ENCODE measurements at regions not wholly inside any gene's neighbourhood (a gene's known extent, or its start where the extent isn't known, plus 50 kb on each side); places are given as distances from the start of the nearest gene placed in this dataset.
"Not testable (repeated sequence)": the region's sequence is repeated elsewhere in the genome, so short reads cannot be mapped to it uniquely, and the experiment has no call there.

GRCh38 chr12:78269620-78270019 lies 438.9 kb downstream of the NAV3 start:
- DNase-seq (ENCODE audit: low read depth) = no peak

- no peak for DNase-seq (ENCODE audit: low read depth)
Observed at GRCh38 chr12:78271546-78271945, 440.9 kb downstream of the NAV3 start.

GRCh38 chr12:78275886-78276285 lies 445.2 kb downstream of the NAV3 start:
- no peak for DNase-seq (ENCODE audit: low read depth)

- DNase-seq (ENCODE audit: low read depth) = no peak
Observed at GRCh38 chr12:78278706-78279190, 448.1 kb downstream of the NAV3 start.

- no peak for DNase-seq (ENCODE audit: low read depth)
Observed at GRCh38 chr12:78279567-78279966, 448.9 kb downstream of the NAV3 start.

GRCh38 chr12:78281102-78281501 lies 450.4 kb downstream of the NAV3 start:
- not testable (repeated sequence) for DNase-seq (ENCODE audit: low read depth)

GRCh38 chr12:78284417-78284816 lies 453.7 kb downstream of the NAV3 start:
- no peak for DNase-seq (ENCODE audit: low read depth)

- DNase-seq (ENCODE audit: low read depth) = peak; percentile 45
Observed at GRCh38 chr12:78290606-78291345, 460.1 kb downstream of the NAV3 start.

GRCh38 chr12:78293059-78293686 lies 462.5 kb downstream of the NAV3 start:
- DNase-seq (ENCODE audit: low read depth) = peak; percentile 7

GRCh38 chr12:78301282-78301681 lies 470.6 kb downstream of the NAV3 start:
- not testable (repeated sequence) for DNase-seq (ENCODE audit: low read depth)

GRCh38 chr12:78305808-78306207 lies 475.1 kb downstream of the NAV3 start:
- no peak for DNase-seq (ENCODE audit: low read depth)

- no peak for DNase-seq (ENCODE audit: low read depth)
Observed at GRCh38 chr12:78306236-78306635, 475.5 kb downstream of the NAV3 start.

GRCh38 chr12:78308701-78309100 lies 478.0 kb downstream of the NAV3 start:
- no peak for DNase-seq (ENCODE audit: low read depth)

- no peak for DNase-seq (ENCODE audit: low read depth)
Observed at GRCh38 chr12:78315028-78315427, 484.3 kb downstream of the NAV3 start.

- no peak for DNase-seq (ENCODE audit: low read depth)
Observed at GRCh38 chr12:78316136-78316535, 485.4 kb downstream of the NAV3 start.

- DNase-seq (ENCODE audit: low read depth) = no peak
Observed at GRCh38 chr12:78316631-78317468, 486.2 kb downstream of the NAV3 start.

- DNase-seq (ENCODE audit: low read depth) = no peak
Observed at GRCh38 chr12:78321696-78322095, 491.0 kb downstream of the NAV3 start.

- no peak for DNase-seq (ENCODE audit: low read depth)
Observed at GRCh38 chr12:78323226-78323625, 492.5 kb downstream of the NAV3 start.

- no peak for DNase-seq (ENCODE audit: low read depth)
Observed at GRCh38 chr12:78324234-78324633, 493.5 kb downstream of the NAV3 start.

GRCh38 chr12:78328524-78328923 lies 497.8 kb downstream of the NAV3 start:
- no peak for DNase-seq (ENCODE audit: low read depth)

- no peak for DNase-seq (ENCODE audit: low read depth)
Observed at GRCh38 chr12:78330131-78330530, 499.4 kb downstream of the NAV3 start.

- DNase-seq (ENCODE audit: low read depth) = no peak
Observed at GRCh38 chr12:78331181-78331580, 500.5 kb downstream of the NAV3 start.

Measured in RPMI7951 (cell line).